ENCODE measurements at regions not wholly inside any gene's neighbourhood (a gene's known extent, or its start where the extent isn't known, plus 50 kb on each side); places are given as distances from the start of the nearest gene placed in this dataset.

GRCh38 chr18:46415532-46416252, 241.3 kb downstream of the LOXHD1 start:
- no peak for DNase-seq
- H3K4me2 ChIP-seq (ENCODE audit: low read depth, low read length): no peak overlapping the region
- H3K9me3 ChIP-seq (replicated peaks; ENCODE audit: insufficient read depth, low read length): no peaks in the 10 kb centered on the region
- H3K4me3 ChIP-seq (ENCODE audit: low read length): no peak overlapping the region
- H3K27ac ChIP-seq (ENCODE audit: low read length): no peak overlapping the region
- H3K4me1 ChIP-seq (ENCODE audit: low read length): no peaks in the 10 kb centered on the region
- H2AFZ ChIP-seq (ENCODE audit: low read length): no peak overlapping the region
- no peak for TF ChIP-seq EZH2 (optimal IDR thresholded peaks at IDR 0.05; ENCODE audit: low read depth, low read length)
- no peak for TF ChIP-seq CTCF (IDR thresholded peaks at IDR 0.05; ENCODE audit: low read length)
- TF ChIP-seq EZH2phosphoT487 (IDR thresholded peaks at IDR 0.05; ENCODE audit: low read length): no peak
- H3K9ac ChIP-seq (ENCODE audit: low read length): no peak overlapping the region
- H3K27me3 ChIP-seq (replicated peaks; ENCODE audit: insufficient read depth, low read length): no peaks in the 10 kb centered on the region
- no peaks in the 10 kb centered on the region for H3K79me2 ChIP-seq (ENCODE audit: low read length)
- no peaks in the 10 kb centered on the region for H3K9me2 ChIP-seq (replicated peaks; ENCODE audit: insufficient read depth, low read length)
- no peaks in the 10 kb centered on the region for H4K20me1 ChIP-seq (ENCODE audit: insufficient read depth, low read length)
- H3K36me3 ChIP-seq (replicated peaks; ENCODE audit: insufficient read depth, low read length): no peaks in the 10 kb centered on the region
- no peaks in the 10 kb centered on the region for H3F3A ChIP-seq (ENCODE audit: insufficient read depth, low read length)

DNA sequence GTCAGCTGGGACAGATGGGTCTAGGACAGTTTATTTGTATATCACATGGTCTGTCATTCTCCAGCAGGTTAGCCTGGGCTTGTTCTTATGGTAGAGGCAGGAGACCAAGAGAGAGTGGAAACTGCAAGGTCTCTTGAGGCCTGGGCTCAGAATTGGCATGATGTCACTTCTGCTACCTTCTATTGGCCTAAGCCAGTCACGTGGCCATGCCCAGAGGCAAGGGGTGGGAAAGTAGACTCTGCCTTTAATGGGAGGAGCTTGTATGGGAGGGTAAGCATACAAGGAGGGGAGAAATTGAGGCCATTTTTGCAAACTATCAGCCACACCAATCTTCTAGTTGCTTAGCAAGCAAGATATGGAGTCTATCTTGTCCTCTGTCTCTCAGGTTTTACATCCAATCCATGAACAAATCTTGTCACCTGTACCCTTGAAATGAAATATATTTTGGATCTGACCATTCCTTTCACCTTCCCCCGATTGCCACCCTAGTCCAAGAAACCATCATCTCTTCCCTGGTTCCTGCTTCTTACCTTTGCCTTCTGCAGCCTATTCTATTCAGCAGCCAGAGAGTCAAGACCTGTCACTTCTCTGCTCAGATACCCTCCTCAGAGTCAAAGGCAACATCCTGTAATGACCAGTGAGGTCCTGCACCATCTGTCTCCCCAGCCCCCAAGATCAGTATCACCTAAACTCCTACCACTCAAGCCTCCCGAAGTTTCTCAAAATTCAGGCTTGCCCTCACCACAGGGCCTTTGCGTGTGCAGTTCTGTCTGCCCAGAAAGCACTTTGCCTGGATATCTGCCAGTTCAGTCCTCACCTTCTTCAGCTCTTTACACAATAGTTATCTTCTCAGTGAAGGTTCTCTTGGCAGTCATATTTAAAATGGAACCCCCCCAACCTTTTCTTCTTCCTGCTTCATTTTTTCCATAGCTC, 240.0 kb downstream of the LOXHD1 start:
- TF ChIP-seq EZH2phosphoT487 (IDR thresholded peaks at IDR 0.05; ENCODE audit: low read length) (no peak), EZH2 (optimal IDR thresholded peaks at IDR 0.05; ENCODE audit: low read depth, low read length) (no peak), CTCF (IDR thresholded peaks at IDR 0.05; ENCODE audit: low read length) (no peak)
- Histone ChIP-seq H3K79me2 (ENCODE audit: low read length) (no peaks in the 10 kb centered on the region), H2AFZ (ENCODE audit: low read length) (no peak overlapping the region), H3K27ac (ENCODE audit: low read length) (no peak overlapping the region), H3K4me3 (ENCODE audit: low read length) (no peak overlapping the region), H3K9me2 (replicated peaks; ENCODE audit: insufficient read depth, low read length) (no peaks in the 10 kb centered on the region), H3K36me3 (replicated peaks; ENCODE audit: insufficient read depth, low read length) (no peaks in the 10 kb centered on the region), H3K4me1 (ENCODE audit: low read length) (no peaks in the 10 kb centered on the region), H3K9me3 (replicated peaks; ENCODE audit: insufficient read depth, low read length) (no peaks in the 10 kb centered on the region), H3F3A (ENCODE audit: insufficient read depth, low read length) (no peaks in the 10 kb centered on the region), H3K4me2 (ENCODE audit: low read depth, low read length) (no peak overlapping the region), H3K9ac (ENCODE audit: low read length) (no peak overlapping the region), H3K27me3 (replicated peaks; ENCODE audit: insufficient read depth, low read length) (no peaks in the 10 kb centered on the region), H4K20me1 (ENCODE audit: insufficient read depth, low read length) (no peaks in the 10 kb centered on the region)
- DNase-seq: peak; percentile 40

- Histone ChIP-seq H2AFZ (ENCODE audit: low read length) (no peak overlapping the region), H3K9ac (ENCODE audit: low read length) (no peak overlapping the region), H3K4me1 (ENCODE audit: low read length) (no peaks in the 10 kb centered on the region), H3K4me3 (ENCODE audit: low read length) (no peak overlapping the region), H3K9me2 (replicated peaks; ENCODE audit: insufficient read depth, low read length) (no peaks in the 10 kb centered on the region), H3K36me3 (replicated peaks; ENCODE audit: insufficient read depth, low read length) (no peaks in the 10 kb centered on the region), H4K20me1 (ENCODE audit: insufficient read depth, low read length) (no peaks in the 10 kb centered on the region), H3K79me2 (ENCODE audit: low read length) (no peaks in the 10 kb centered on the region), H3K27me3 (replicated peaks; ENCODE audit: insufficient read depth, low read length) (no peaks in the 10 kb centered on the region), H3K4me2 (ENCODE audit: low read depth, low read length) (no peak overlapping the region), H3K9me3 (replicated peaks; ENCODE audit: insufficient read depth, low read length) (no peaks in the 10 kb centered on the region), H3K27ac (ENCODE audit: low read length) (no peak overlapping the region), H3F3A (ENCODE audit: insufficient read depth, low read length) (no peaks in the 10 kb centered on the region)
- no peak for DNase-seq
- no peak for TF ChIP-seq CTCF (IDR thresholded peaks at IDR 0.05; ENCODE audit: low read length)
- no peak for TF ChIP-seq EZH2 (optimal IDR thresholded peaks at IDR 0.05; ENCODE audit: low read depth, low read length)
- TF ChIP-seq EZH2phosphoT487 (IDR thresholded peaks at IDR 0.05; ENCODE audit: low read length): no peak
Observed at GRCh38 chr18:46418663-46419260, 238.3 kb downstream of the LOXHD1 start.

All from MM.1S (cell line).